AG09309 (cell line): ENCODE measurements at regions not wholly inside any gene's neighbourhood (a gene's known extent, or its start where the extent isn't known, plus 50 kb on each side); places are given as distances from the start of the nearest gene placed in this dataset.

Experiments used
- DNase-seq: peaks from one replicate; pipeline ENCODE4 v3.0.0-alpha.2; 2010; ENCODE audit warnings: low read depth
- H3K4me3 ChIP-seq: 2 replicates; pipeline ENCODE4 v1.5.1; 2011; ENCODE audit warnings: mild to moderate bottlenecking, low read depth, low read length, moderate library complexity; ENCODE audit not compliant: control insufficient read depth
- TF ChIP-seq, protein P1 (sequence below): IDR thresholded peaks from 2 replicates; pipeline ENCODE4 v1.5.1; 2011; ENCODE audit warnings: mild to moderate bottlenecking, low read depth, low read length, inconsistent platforms; ENCODE audit not compliant: insufficient read depth, control insufficient read depth; ENCODE audit errors: missing control alignments

GRCh38 chr10:10765017-10765416, 252.7 kb upstream of the CELF2 start:
- TF ChIP-seq, protein P1, sequence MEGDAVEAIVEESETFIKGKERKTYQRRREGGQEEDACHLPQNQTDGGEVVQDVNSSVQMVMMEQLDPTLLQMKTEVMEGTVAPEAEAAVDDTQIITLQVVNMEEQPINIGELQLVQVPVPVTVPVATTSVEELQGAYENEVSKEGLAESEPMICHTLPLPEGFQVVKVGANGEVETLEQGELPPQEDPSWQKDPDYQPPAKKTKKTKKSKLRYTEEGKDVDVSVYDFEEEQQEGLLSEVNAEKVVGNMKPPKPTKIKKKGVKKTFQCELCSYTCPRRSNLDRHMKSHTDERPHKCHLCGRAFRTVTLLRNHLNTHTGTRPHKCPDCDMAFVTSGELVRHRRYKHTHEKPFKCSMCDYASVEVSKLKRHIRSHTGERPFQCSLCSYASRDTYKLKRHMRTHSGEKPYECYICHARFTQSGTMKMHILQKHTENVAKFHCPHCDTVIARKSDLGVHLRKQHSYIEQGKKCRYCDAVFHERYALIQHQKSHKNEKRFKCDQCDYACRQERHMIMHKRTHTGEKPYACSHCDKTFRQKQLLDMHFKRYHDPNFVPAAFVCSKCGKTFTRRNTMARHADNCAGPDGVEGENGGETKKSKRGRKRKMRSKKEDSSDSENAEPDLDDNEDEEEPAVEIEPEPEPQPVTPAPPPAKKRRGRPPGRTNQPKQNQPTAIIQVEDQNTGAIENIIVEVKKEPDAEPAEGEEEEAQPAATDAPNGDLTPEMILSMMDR = no peak
- H3K4me3 ChIP-seq = no peak overlapping the region
- no peak for DNase-seq

- DNase-seq = no peak
- no peak overlapping the region for H3K4me3 ChIP-seq
- TF ChIP-seq, protein P1 = no peak
These were observed 245.3 kb upstream of the CELF2 start for GRCh38 chr10:10772411-10772810.

DNA sequence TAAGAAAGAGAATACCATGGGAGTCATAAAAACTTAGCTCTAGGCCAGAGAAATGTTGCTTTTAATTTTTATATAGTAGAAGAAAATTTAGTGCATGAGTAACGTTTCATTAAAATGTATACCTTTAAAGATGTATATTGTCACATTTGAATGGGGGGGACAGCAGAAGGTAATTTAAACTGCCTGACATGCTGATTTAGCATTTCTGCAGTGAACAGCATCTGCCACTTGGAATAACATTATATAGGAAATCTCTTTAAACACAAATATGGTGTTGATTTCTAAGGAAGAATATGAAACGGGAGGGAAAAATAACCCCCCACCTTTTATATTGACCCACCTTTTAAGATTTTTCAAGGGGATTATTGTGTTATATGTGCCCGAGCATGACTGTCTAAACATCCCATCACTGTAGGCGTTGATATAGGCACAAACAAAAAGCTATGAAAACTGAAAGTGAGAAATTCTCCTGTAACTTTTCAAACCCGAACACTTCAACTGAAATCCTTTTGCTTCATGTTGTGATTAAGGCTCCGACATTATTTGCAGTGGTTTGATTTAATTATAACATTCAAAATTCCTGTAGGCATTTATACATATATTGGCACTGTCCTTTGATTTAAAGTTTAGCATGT, 244.7 kb upstream of the CELF2 start:
- TF ChIP-seq, protein P1 = no peak
- no peak overlapping the region for H3K4me3 ChIP-seq
- no peak for DNase-seq

DNA sequence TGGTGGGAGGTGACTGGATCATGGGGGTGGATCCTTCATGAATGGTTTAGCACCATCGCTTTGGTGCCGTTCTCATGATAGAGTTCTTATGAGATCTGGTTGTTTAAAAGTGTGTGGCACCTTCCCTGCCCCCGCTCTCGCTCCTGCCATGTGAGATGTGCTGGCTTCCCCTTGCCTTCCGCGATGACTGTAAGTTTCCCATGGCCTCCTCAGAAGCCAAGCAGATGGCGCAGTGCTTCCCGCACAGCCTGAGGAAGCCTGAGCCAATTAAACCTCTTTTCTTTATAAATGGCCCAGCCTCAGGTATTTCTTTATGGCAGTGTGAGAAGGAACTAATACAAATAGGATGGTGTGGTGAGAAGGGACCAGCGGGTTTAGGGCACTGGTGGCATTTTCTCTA, 243.3 kb upstream of the CELF2 start:
- TF ChIP-seq, protein P1 = no peak
- no peak for DNase-seq
- H3K4me3 ChIP-seq = no peak overlapping the region

GRCh38 chr10:10776363-10776762, 241.3 kb upstream of the CELF2 start:
- no peak overlapping the region for H3K4me3 ChIP-seq
- TF ChIP-seq, protein P1 = no peak
- DNase-seq = no peak

- no peak for DNase-seq
- H3K4me3 ChIP-seq = no peak overlapping the region
- TF ChIP-seq, protein P1 = no peak
These were observed 240.4 kb upstream of the CELF2 start for GRCh38 chr10:10777279-10777678.
